H9 (cell line): ENCODE measurements at regions not wholly inside any gene's neighbourhood (a gene's known extent, or its start where the extent isn't known, plus 50 kb on each side); places are given as distances from the start of the nearest gene placed in this dataset.

ENCODE experiments used
- DNase-seq: peaks from one replicate; pipeline ENCODE4 v3.0.0-alpha.2; 2017
- H2AFZ ChIP-seq: one replicate; pipeline ENCODE4 v1.6.1; 2013; ENCODE audit warnings: mild to moderate bottlenecking, low read length, control low read depth, moderate library complexity
- H2AK5ac ChIP-seq: 2 replicates; pipeline ENCODE4 v1.6.1; 2013; ENCODE audit warnings: low read length, control low read depth, mixed read lengths; ENCODE audit not compliant: insufficient read length
- H2BK120ac ChIP-seq: one replicate; pipeline ENCODE4 v1.6.1; 2013; ENCODE audit warnings: low read depth, mild to moderate bottlenecking, low read length, control low read depth, inconsistent platforms; ENCODE audit not compliant: poor library complexity, severe bottlenecking
- H2BK12ac ChIP-seq: 2 replicates; pipeline ENCODE4 v1.6.1; 2013; ENCODE audit warnings: low read length, control low read depth, mixed read lengths, low read depth; ENCODE audit not compliant: insufficient read length
- H2BK15ac ChIP-seq: 2 replicates; pipeline ENCODE4 v1.6.1; 2013; ENCODE audit warnings: low read depth, low read length, control low read depth
- H2BK20ac ChIP-seq: one replicate; pipeline ENCODE4 v1.6.1; 2013; ENCODE audit warnings: low read depth, mild to moderate bottlenecking, low read length, control low read depth, inconsistent platforms; ENCODE audit not compliant: poor library complexity, severe bottlenecking
- H2BK5ac ChIP-seq: 2 replicates; pipeline ENCODE4 v1.6.1; 2013; ENCODE audit warnings: low read length, control low read depth, mixed read lengths; ENCODE audit not compliant: insufficient read length
- H3K14ac ChIP-seq: 2 replicates; pipeline ENCODE4 v1.6.1; 2013; ENCODE audit warnings: low read length, control low read depth; ENCODE audit not compliant: insufficient read depth
- H3K18ac ChIP-seq: 2 replicates; pipeline ENCODE4 v1.6.1; 2013; ENCODE audit warnings: low read depth, mild to moderate bottlenecking, mixed read lengths, low read length, control low read depth; ENCODE audit not compliant: insufficient read length
- H3K23ac ChIP-seq: 2 replicates; pipeline ENCODE4 v1.6.1; 2013; ENCODE audit warnings: low read length, control low read depth, mixed read lengths, low read depth; ENCODE audit not compliant: insufficient read length
- H3K23me2 ChIP-seq: 2 replicates; pipeline ENCODE4 v1.6.1; 2013; ENCODE audit warnings: low read depth, mild to moderate bottlenecking, mixed read lengths, low read length, control low read depth; ENCODE audit not compliant: insufficient read length, poor library complexity, severe bottlenecking
- H3K27ac ChIP-seq: 2 replicates; pipeline ENCODE4 v1.5.1; 2013; ENCODE audit warnings: low read length, control low read depth, mixed read lengths, low read depth; ENCODE audit not compliant: insufficient read length
- H3K27me3 ChIP-seq: 2 replicates; pipeline ENCODE4 v1.6.1; 2013; ENCODE audit warnings: low read length, control low read depth, inconsistent platforms; ENCODE audit not compliant: insufficient read depth
- H3K4ac ChIP-seq: 2 replicates; pipeline ENCODE4 v1.6.1; 2013; ENCODE audit warnings: low read depth, mild to moderate bottlenecking, control low read depth, inconsistent platforms, low read length, moderate library complexity
- H3K4me1 ChIP-seq: 2 replicates; pipeline ENCODE4 v1.6.1; 2013; ENCODE audit warnings: low read length, control low read depth, inconsistent platforms; ENCODE audit not compliant: insufficient read depth
- H3K4me2 ChIP-seq: 2 replicates; pipeline ENCODE4 v1.6.1; 2013; ENCODE audit warnings: low read length, control low read depth, mixed read lengths; ENCODE audit not compliant: insufficient read length, insufficient read depth
- H3K56ac ChIP-seq: 2 replicates; pipeline ENCODE4 v1.6.1; 2013; ENCODE audit warnings: low read depth, mild to moderate bottlenecking, mixed read lengths, low read length, control low read depth; ENCODE audit not compliant: insufficient read length
- H3K79me1 ChIP-seq: 2 replicates; pipeline ENCODE4 v1.6.1; 2013; ENCODE audit warnings: low read depth, mild to moderate bottlenecking, moderate library complexity, low read length, control low read depth, inconsistent platforms; ENCODE audit not compliant: insufficient read depth, poor library complexity, severe bottlenecking
- H3K79me2 ChIP-seq: 2 replicates; pipeline ENCODE4 v1.6.1; 2013; ENCODE audit warnings: low read length, control low read depth, inconsistent platforms; ENCODE audit not compliant: insufficient read depth
- H3K9ac ChIP-seq: 2 replicates; pipeline ENCODE4 v1.6.1; 2013; ENCODE audit warnings: low read length, control low read depth, mixed read lengths; ENCODE audit not compliant: insufficient read length; ENCODE audit errors: extremely low read depth
- H3K9me3 ChIP-seq: one replicate; pipeline ENCODE4 v1.6.1; 2013; ENCODE audit warnings: low read depth, low read length, inconsistent platforms; ENCODE audit not compliant: control insufficient read depth
- H3T11ph ChIP-seq: one replicate; pipeline ENCODE4 v1.6.1; 2013; ENCODE audit warnings: mild to moderate bottlenecking, low read length, control low read depth, inconsistent platforms
- H4K20me1 ChIP-seq: one replicate; pipeline ENCODE4 v1.6.1; 2013; ENCODE audit not compliant: control insufficient read depth, insufficient read length, insufficient read depth
- H4K5ac ChIP-seq: 2 replicates; pipeline ENCODE4 v1.6.1; 2013; ENCODE audit warnings: low read depth, mild to moderate bottlenecking, mixed read lengths, low read length, control low read depth; ENCODE audit not compliant: insufficient read length
- H4K8ac ChIP-seq: replicated peaks from 2 replicates; pipeline ENCODE4 v1.6.1; 2013; ENCODE audit warnings: low read length, control low read depth, mixed read lengths, low read depth; ENCODE audit not compliant: insufficient read length
- H4K91ac ChIP-seq: 2 replicates; pipeline ENCODE4 v1.6.1; 2013; ENCODE audit warnings: low read depth, mild to moderate bottlenecking, moderate library complexity, mixed read lengths, low read length, control low read depth; ENCODE audit not compliant: insufficient read length
- H3K27ac Mint-ChIP-seq, 3 experiments: 2 replicates in 2 of 3; 3 replicates in 1 of 3; pipeline ENCODE4 v1.8.0; 2020 to 2021; ENCODE audit warnings: mixed read lengths in 3 of 3, mild to moderate bottlenecking in 1 of 3, moderate library complexity in 1 of 3
- H3K27me3 Mint-ChIP-seq: 2 replicates; pipeline ENCODE4 v1.8.0; 2021; ENCODE audit warnings: low read depth, mild to moderate bottlenecking, moderate library complexity, mixed read lengths
- H3K36me3 Mint-ChIP-seq, 3 experiments: 2 replicates in 2 of 3; 3 replicates in 1 of 3; pipeline ENCODE4 v1.8.0; 2020 to 2021; ENCODE audit warnings: low read depth in 3 of 3, mixed read lengths in 3 of 3; ENCODE audit not compliant: insufficient read depth in 1 of 3
- H3K4me1 Mint-ChIP-seq, 2 experiments: 2 replicates each; pipeline ENCODE4 v1.8.0; 2020; ENCODE audit warnings: mixed read lengths in 2 of 2
- H3K4me3 Mint-ChIP-seq, 2 experiments: 2 replicates in 1 of 2; 3 replicates in 1 of 2; pipeline ENCODE4 v1.8.0; 2020 to 2021; ENCODE audit warnings: mild to moderate bottlenecking in 2 of 2, mixed read lengths in 2 of 2, moderate library complexity in 1 of 2
- H3K9me3 Mint-ChIP-seq, 2 experiments: 2 replicates in 1 of 2; 3 replicates in 1 of 2; pipeline ENCODE4 v1.8.0; 2020; ENCODE audit warnings: mild to moderate bottlenecking in 2 of 2, mixed read lengths in 2 of 2, moderate library complexity in 1 of 2
- WGBS: extraction: QIAGEN DNeasy Blood & Tissue Kit; methylation state at CpG from one replicate; pipeline ENCODE4 v1.1.7; 2013; ENCODE audit warnings: missing lambda C conversion rate, low lambda C conversion rate, mixed read lengths; ENCODE audit not compliant: insufficient read length; ENCODE audit errors: extremely low coverage; 5-methylcytosine and 5-hydroxymethylcytosine counted together
- TF ChIP-seq, protein P1 (sequence below): fragments of 200-600 bp; sonication (generic); conservative IDR thresholded peaks from 3 replicates; pipeline ENCODE4 v1.8.0; 2021; ENCODE audit warnings: antibody characterized with exemption, mild to moderate bottlenecking

DNA sequence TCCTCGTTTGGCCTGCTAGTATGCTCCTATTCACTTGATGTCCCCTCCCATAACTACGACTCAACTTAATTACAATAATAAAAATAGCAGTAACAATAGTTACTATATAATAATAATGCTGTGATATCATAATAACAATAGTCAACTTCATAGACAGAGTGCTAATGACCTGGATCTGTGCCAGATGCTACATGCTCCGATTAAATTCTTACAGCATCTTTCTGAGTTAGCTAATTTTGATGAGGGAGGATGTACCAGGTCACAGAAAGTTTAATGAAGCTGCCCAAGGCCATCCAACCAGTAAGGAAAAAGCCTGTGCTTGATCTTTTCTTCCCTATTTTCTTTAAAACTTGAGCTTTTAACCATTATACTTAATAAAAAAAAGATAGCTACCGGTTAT lies 413.4 kb upstream of the LRRC4C start:
- WGBS: no CpG with 5 or more reads among the region's 4 CpGs
- Histone ChIP-seq H3K27ac (no peak overlapping the region), H3K9ac (no peak overlapping the region), H3K4me2 (no peak overlapping the region), H3K4me1 (no peaks in the 10 kb centered on the region), H2BK12ac (no peak overlapping the region), H2AFZ (no peak overlapping the region), H4K91ac (no peak overlapping the region), H4K20me1 (no peaks in the 10 kb centered on the region), H3K56ac (no peak overlapping the region), H2BK120ac (no peak overlapping the region), H4K8ac (no peak overlapping the region), H2BK15ac (no peak overlapping the region), H3K9me3 (no peaks in the 10 kb centered on the region), H4K5ac (no peak overlapping the region), H3K23me2 (no peaks in the 10 kb centered on the region), H3T11ph (no peak overlapping the region), H3K14ac (no peak overlapping the region), H2BK20ac (no peak overlapping the region), H3K27me3 (no peaks in the 10 kb centered on the region), H3K79me1 (no peaks in the 10 kb centered on the region), H3K79me2 (no peaks in the 10 kb centered on the region), H3K18ac (no peak overlapping the region), H3K23ac (no peak overlapping the region), H2AK5ac (no peak overlapping the region), H2BK5ac (no peak overlapping the region), H3K4ac (no peak overlapping the region)
- no peaks in the 10 kb centered on the region for H3K27me3 Mint-ChIP-seq
- peaks cover 4 to 6% of the 10 kb centered on the region in 2 experiments; a peak in 2 of 4 replicates for H3K4me1 Mint-ChIP-seq
- TF ChIP-seq, protein P1, sequence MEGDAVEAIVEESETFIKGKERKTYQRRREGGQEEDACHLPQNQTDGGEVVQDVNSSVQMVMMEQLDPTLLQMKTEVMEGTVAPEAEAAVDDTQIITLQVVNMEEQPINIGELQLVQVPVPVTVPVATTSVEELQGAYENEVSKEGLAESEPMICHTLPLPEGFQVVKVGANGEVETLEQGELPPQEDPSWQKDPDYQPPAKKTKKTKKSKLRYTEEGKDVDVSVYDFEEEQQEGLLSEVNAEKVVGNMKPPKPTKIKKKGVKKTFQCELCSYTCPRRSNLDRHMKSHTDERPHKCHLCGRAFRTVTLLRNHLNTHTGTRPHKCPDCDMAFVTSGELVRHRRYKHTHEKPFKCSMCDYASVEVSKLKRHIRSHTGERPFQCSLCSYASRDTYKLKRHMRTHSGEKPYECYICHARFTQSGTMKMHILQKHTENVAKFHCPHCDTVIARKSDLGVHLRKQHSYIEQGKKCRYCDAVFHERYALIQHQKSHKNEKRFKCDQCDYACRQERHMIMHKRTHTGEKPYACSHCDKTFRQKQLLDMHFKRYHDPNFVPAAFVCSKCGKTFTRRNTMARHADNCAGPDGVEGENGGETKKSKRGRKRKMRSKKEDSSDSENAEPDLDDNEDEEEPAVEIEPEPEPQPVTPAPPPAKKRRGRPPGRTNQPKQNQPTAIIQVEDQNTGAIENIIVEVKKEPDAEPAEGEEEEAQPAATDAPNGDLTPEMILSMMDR: no peak
- H3K27ac Mint-ChIP-seq: no peak overlapping the region
- H3K9me3 Mint-ChIP-seq: no peaks in the 10 kb centered on the region; a peak in 1 of 5 replicates
- no peak for DNase-seq
- H3K36me3 Mint-ChIP-seq: no peaks in the 10 kb centered on the region
- H3K4me3 Mint-ChIP-seq: no peak overlapping the region
